Parathyroid adenoma (tissue), 2 donors: ENCODE measurements at regions not wholly inside any gene's neighbourhood (a gene's known extent, or its start where the extent isn't known, plus 50 kb on each side); places are given as distances from the start of the nearest gene placed in this dataset.

Experiments
- H2AFZ ChIP-seq: fragments of 300-600 bp; sonication (generic); one replicate; pipeline ENCODE4 v1.7.0; 2017; ENCODE audit warnings: antibody characterized with exemption, mild to moderate bottlenecking
- H3K27ac ChIP-seq: fragments of 300-600 bp; sonication (generic); one replicate; pipeline ENCODE4 v1.7.0; 2017
- H3K27me3 ChIP-seq: fragments of 300-600 bp; sonication (generic); one replicate; pipeline ENCODE4 v1.7.0; 2017; ENCODE audit warnings: low read length; ENCODE audit not compliant: control insufficient read depth, insufficient read depth
- H3K36me3 ChIP-seq: fragments of 300-600 bp; sonication (generic); one replicate; pipeline ENCODE4 v1.7.0; 2017; ENCODE audit warnings: low read length; ENCODE audit not compliant: control insufficient read depth, insufficient read depth
- H3K4me1 ChIP-seq: fragments of 300-600 bp; sonication (generic); one replicate; pipeline ENCODE4 v1.7.0; 2017; ENCODE audit warnings: control low read depth
- H3K4me2 ChIP-seq: fragments of 300-600 bp; sonication (generic); one replicate; pipeline ENCODE4 v1.7.0; 2017; ENCODE audit warnings: low read length
- H3K4me3 ChIP-seq: fragments of 300-600 bp; sonication (generic); one replicate; pipeline ENCODE4 v1.7.0; 2017; ENCODE audit warnings: low read depth, low read length
- H3K79me2 ChIP-seq: fragments of 300-600 bp; sonication (generic); one replicate; pipeline ENCODE4 v1.7.0; 2017; ENCODE audit warnings: control low read depth
- H3K9ac ChIP-seq: fragments of 300-600 bp; sonication (generic); one replicate; pipeline ENCODE4 v1.7.0; 2017; ENCODE audit warnings: mild to moderate bottlenecking
- H3K9me3 ChIP-seq: fragments of 300-600 bp; sonication (generic); one replicate; pipeline ENCODE4 v1.7.0; 2017; ENCODE audit warnings: low read length; ENCODE audit not compliant: control insufficient read depth
- CTCF ChIP-seq: fragments of 300-600 bp; sonication (generic); IDR thresholded peaks from one replicate; pipeline ENCODE4 v1.7.0; 2017; ENCODE audit warnings: antibody characterized with exemption, mild to moderate bottlenecking
- donor health status: primary hyperparathyroidism.

DNA sequence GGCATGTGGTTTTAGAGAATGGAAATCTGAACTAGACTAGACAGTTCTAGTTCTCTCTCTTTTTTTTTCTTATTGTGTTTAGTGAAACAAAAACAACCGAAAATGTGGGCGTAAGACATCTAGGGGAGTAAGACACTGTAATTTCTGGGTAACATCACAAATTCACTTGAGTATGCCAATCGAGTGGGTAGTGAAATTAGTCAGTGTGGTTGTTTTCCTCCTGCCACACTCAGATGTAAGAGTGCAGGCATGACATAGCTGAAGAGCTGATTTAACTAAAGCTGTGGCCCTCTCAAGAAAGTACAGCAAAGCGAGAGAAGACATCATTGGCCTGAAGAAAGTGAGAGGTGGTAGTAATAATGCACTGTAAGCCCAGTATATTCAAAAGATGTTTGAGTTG lies 1585.3 kb upstream of the AGA start:
- H3K9me3 ChIP-seq = no peaks in the 10 kb centered on the region
- H3K27me3 ChIP-seq = no peaks in the 10 kb centered on the region
- no peak overlapping the region for H3K4me2 ChIP-seq
- H3K4me3 ChIP-seq = no peak overlapping the region
- no peak overlapping the region for H3K27ac ChIP-seq
- no peaks in the 10 kb centered on the region for H3K4me1 ChIP-seq
- no peaks in the 10 kb centered on the region for H3K36me3 ChIP-seq
- H3K79me2 ChIP-seq = no peaks in the 10 kb centered on the region
- H2AFZ ChIP-seq = no peak overlapping the region
- H3K9ac ChIP-seq = no peak overlapping the region
- no peak for TF ChIP-seq CTCF

DNA sequence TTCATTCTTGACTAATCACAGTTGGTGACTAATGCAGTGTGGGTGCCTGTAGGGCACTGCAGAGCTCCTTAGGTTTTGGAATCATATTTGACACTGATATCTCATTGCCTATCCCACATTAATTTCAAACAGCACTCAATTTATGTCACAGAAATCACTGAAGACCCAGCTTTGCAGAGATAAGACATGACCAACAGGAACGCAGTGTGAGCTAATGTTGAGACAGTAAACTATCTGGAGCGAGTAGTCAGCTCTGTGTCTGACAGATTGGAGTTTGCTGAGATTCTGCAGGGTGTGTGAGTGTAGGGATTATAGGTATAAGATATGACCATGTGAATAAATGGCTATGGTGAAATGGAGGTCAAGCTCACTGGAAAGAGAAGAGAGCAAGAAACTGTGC lies 1586.1 kb upstream of the AGA start:
- H2AFZ ChIP-seq = no peak overlapping the region
- no peak for TF ChIP-seq CTCF
- H3K4me3 ChIP-seq = no peak overlapping the region
- no peaks in the 10 kb centered on the region for H3K9me3 ChIP-seq
- no peak overlapping the region for H3K4me2 ChIP-seq
- no peaks in the 10 kb centered on the region for H3K4me1 ChIP-seq
- H3K36me3 ChIP-seq = no peaks in the 10 kb centered on the region
- no peaks in the 10 kb centered on the region for H3K27me3 ChIP-seq
- no peak overlapping the region for H3K27ac ChIP-seq
- H3K9ac ChIP-seq = no peak overlapping the region
- no peaks in the 10 kb centered on the region for H3K79me2 ChIP-seq

GRCh38 chr4:179029683-179030082 lies 1587.4 kb upstream of the AGA start:
- H3K4me2 ChIP-seq = no peak overlapping the region
- no peak overlapping the region for H2AFZ ChIP-seq
- H3K27me3 ChIP-seq = no peaks in the 10 kb centered on the region
- H3K36me3 ChIP-seq = no peaks in the 10 kb centered on the region
- no peak overlapping the region for H3K27ac ChIP-seq
- no peak for TF ChIP-seq CTCF
- H3K9ac ChIP-seq = no peak overlapping the region
- H3K4me3 ChIP-seq = no peak overlapping the region
- H3K9me3 ChIP-seq = no peaks in the 10 kb centered on the region
- H3K4me1 ChIP-seq = no peaks in the 10 kb centered on the region
- no peaks in the 10 kb centered on the region for H3K79me2 ChIP-seq

DNA sequence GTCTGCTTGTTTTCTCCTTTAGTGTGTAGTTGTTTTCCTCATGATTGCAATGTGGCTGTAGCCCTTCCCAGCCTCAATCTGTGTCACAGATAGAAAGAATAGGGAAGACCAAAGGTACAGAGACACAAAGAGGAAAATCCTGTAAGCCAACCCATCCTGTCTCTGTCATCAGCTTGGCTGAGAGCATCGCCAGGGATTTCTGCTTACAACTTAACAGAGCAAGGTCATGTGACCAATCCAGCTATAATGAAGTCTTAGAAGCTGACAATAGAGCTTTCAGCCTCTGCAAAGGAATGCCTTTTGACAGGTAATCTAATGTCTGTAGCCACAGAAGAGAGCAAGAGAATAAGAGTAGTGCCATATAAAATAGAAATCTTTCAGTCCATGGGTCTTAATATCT lies 1598.0 kb upstream of the AGA start:
- no peak overlapping the region for H2AFZ ChIP-seq
- no peaks in the 10 kb centered on the region for H3K36me3 ChIP-seq
- H3K9ac ChIP-seq = no peak overlapping the region
- no peaks in the 10 kb centered on the region for H3K4me1 ChIP-seq
- H3K79me2 ChIP-seq = no peaks in the 10 kb centered on the region
- H3K9me3 ChIP-seq = no peaks in the 10 kb centered on the region
- no peak for TF ChIP-seq CTCF
- no peaks in the 10 kb centered on the region for H3K27me3 ChIP-seq
- no peak overlapping the region for H3K27ac ChIP-seq
- H3K4me3 ChIP-seq = no peak overlapping the region
- no peak overlapping the region for H3K4me2 ChIP-seq

DNA sequence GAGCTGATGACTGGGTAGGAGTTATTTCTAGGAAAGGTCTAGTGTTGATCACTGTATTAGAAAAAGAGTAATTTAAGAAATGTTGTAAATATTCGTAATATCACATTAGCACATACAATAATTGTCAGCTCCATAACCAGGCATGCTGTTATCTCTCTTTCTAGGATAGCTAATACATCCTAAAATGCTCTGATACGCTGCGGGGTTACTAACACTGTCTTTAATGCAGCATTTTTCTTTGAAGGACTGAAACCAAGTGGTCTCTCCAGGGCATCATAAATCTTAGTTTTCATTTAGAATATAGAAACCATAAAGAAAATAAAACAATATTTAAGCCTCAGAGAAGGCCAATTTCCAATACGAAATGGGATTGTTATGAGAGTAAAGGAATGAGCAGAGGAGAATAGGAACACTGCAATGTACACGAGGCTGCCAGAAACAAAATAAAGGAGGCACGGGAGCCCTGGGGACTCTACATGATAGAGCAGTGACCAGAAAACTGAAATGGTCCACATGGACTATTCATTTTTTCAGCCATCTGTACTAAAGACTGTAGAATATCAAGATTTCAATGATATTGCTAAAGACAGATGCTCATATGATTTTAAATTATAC lies 1606.7 kb upstream of the AGA start:
- no peak overlapping the region for H3K4me2 ChIP-seq
- no peak overlapping the region for H2AFZ ChIP-seq
- no peak overlapping the region for H3K27ac ChIP-seq
- no peak for TF ChIP-seq CTCF
- no peak overlapping the region for H3K4me3 ChIP-seq
- no peaks in the 10 kb centered on the region for H3K9me3 ChIP-seq
- no peaks in the 10 kb centered on the region for H3K4me1 ChIP-seq
- H3K36me3 ChIP-seq = no peaks in the 10 kb centered on the region
- no peak overlapping the region for H3K9ac ChIP-seq
- no peaks in the 10 kb centered on the region for H3K79me2 ChIP-seq
- H3K27me3 ChIP-seq = no peaks in the 10 kb centered on the region
